H9 (cell line): ENCODE measurements at regions not wholly inside any gene's neighbourhood (a gene's known extent, or its start where the extent isn't known, plus 50 kb on each side); places are given as distances from the start of the nearest gene placed in this dataset.

Experiments used
- DNase-seq: peaks from one replicate; pipeline ENCODE4 v3.0.0-alpha.2; 2017
- H2AFZ ChIP-seq: one replicate; pipeline ENCODE4 v1.6.1; 2013; ENCODE audit warnings: mild to moderate bottlenecking, low read length, control low read depth, moderate library complexity
- H2AK5ac ChIP-seq: 2 replicates; pipeline ENCODE4 v1.6.1; 2013; ENCODE audit warnings: low read length, control low read depth, mixed read lengths; ENCODE audit not compliant: insufficient read length
- H2BK120ac ChIP-seq: one replicate; pipeline ENCODE4 v1.6.1; 2013; ENCODE audit warnings: low read depth, mild to moderate bottlenecking, low read length, control low read depth, inconsistent platforms; ENCODE audit not compliant: poor library complexity, severe bottlenecking
- H2BK12ac ChIP-seq: 2 replicates; pipeline ENCODE4 v1.6.1; 2013; ENCODE audit warnings: low read length, control low read depth, mixed read lengths, low read depth; ENCODE audit not compliant: insufficient read length
- H2BK15ac ChIP-seq: 2 replicates; pipeline ENCODE4 v1.6.1; 2013; ENCODE audit warnings: low read depth, low read length, control low read depth
- H2BK20ac ChIP-seq: one replicate; pipeline ENCODE4 v1.6.1; 2013; ENCODE audit warnings: low read depth, mild to moderate bottlenecking, low read length, control low read depth, inconsistent platforms; ENCODE audit not compliant: poor library complexity, severe bottlenecking
- H2BK5ac ChIP-seq: 2 replicates; pipeline ENCODE4 v1.6.1; 2013; ENCODE audit warnings: low read length, control low read depth, mixed read lengths; ENCODE audit not compliant: insufficient read length
- H3K14ac ChIP-seq: 2 replicates; pipeline ENCODE4 v1.6.1; 2013; ENCODE audit warnings: low read length, control low read depth; ENCODE audit not compliant: insufficient read depth
- H3K18ac ChIP-seq: 2 replicates; pipeline ENCODE4 v1.6.1; 2013; ENCODE audit warnings: low read depth, mild to moderate bottlenecking, mixed read lengths, low read length, control low read depth; ENCODE audit not compliant: insufficient read length
- H3K23ac ChIP-seq: 2 replicates; pipeline ENCODE4 v1.6.1; 2013; ENCODE audit warnings: low read length, control low read depth, mixed read lengths, low read depth; ENCODE audit not compliant: insufficient read length
- H3K23me2 ChIP-seq: 2 replicates; pipeline ENCODE4 v1.6.1; 2013; ENCODE audit warnings: low read depth, mild to moderate bottlenecking, mixed read lengths, low read length, control low read depth; ENCODE audit not compliant: insufficient read length, poor library complexity, severe bottlenecking
- H3K27ac ChIP-seq: 2 replicates; pipeline ENCODE4 v1.5.1; 2013; ENCODE audit warnings: low read length, control low read depth, mixed read lengths, low read depth; ENCODE audit not compliant: insufficient read length
- H3K27me3 ChIP-seq: 2 replicates; pipeline ENCODE4 v1.6.1; 2013; ENCODE audit warnings: low read length, control low read depth, inconsistent platforms; ENCODE audit not compliant: insufficient read depth
- H3K4ac ChIP-seq: 2 replicates; pipeline ENCODE4 v1.6.1; 2013; ENCODE audit warnings: low read depth, mild to moderate bottlenecking, control low read depth, inconsistent platforms, low read length, moderate library complexity
- H3K4me1 ChIP-seq: 2 replicates; pipeline ENCODE4 v1.6.1; 2013; ENCODE audit warnings: low read length, control low read depth, inconsistent platforms; ENCODE audit not compliant: insufficient read depth
- H3K4me2 ChIP-seq: 2 replicates; pipeline ENCODE4 v1.6.1; 2013; ENCODE audit warnings: low read length, control low read depth, mixed read lengths; ENCODE audit not compliant: insufficient read length, insufficient read depth
- H3K56ac ChIP-seq: 2 replicates; pipeline ENCODE4 v1.6.1; 2013; ENCODE audit warnings: low read depth, mild to moderate bottlenecking, mixed read lengths, low read length, control low read depth; ENCODE audit not compliant: insufficient read length
- H3K79me1 ChIP-seq: 2 replicates; pipeline ENCODE4 v1.6.1; 2013; ENCODE audit warnings: low read depth, mild to moderate bottlenecking, moderate library complexity, low read length, control low read depth, inconsistent platforms; ENCODE audit not compliant: insufficient read depth, poor library complexity, severe bottlenecking
- H3K79me2 ChIP-seq: 2 replicates; pipeline ENCODE4 v1.6.1; 2013; ENCODE audit warnings: low read length, control low read depth, inconsistent platforms; ENCODE audit not compliant: insufficient read depth
- H3K9ac ChIP-seq: 2 replicates; pipeline ENCODE4 v1.6.1; 2013; ENCODE audit warnings: low read length, control low read depth, mixed read lengths; ENCODE audit not compliant: insufficient read length; ENCODE audit errors: extremely low read depth
- H3K9me3 ChIP-seq: one replicate; pipeline ENCODE4 v1.6.1; 2013; ENCODE audit warnings: low read depth, low read length, inconsistent platforms; ENCODE audit not compliant: control insufficient read depth
- H3T11ph ChIP-seq: one replicate; pipeline ENCODE4 v1.6.1; 2013; ENCODE audit warnings: mild to moderate bottlenecking, low read length, control low read depth, inconsistent platforms
- H4K20me1 ChIP-seq: one replicate; pipeline ENCODE4 v1.6.1; 2013; ENCODE audit not compliant: control insufficient read depth, insufficient read length, insufficient read depth
- H4K5ac ChIP-seq: 2 replicates; pipeline ENCODE4 v1.6.1; 2013; ENCODE audit warnings: low read depth, mild to moderate bottlenecking, mixed read lengths, low read length, control low read depth; ENCODE audit not compliant: insufficient read length
- H4K8ac ChIP-seq: replicated peaks from 2 replicates; pipeline ENCODE4 v1.6.1; 2013; ENCODE audit warnings: low read length, control low read depth, mixed read lengths, low read depth; ENCODE audit not compliant: insufficient read length
- H4K91ac ChIP-seq: 2 replicates; pipeline ENCODE4 v1.6.1; 2013; ENCODE audit warnings: low read depth, mild to moderate bottlenecking, moderate library complexity, mixed read lengths, low read length, control low read depth; ENCODE audit not compliant: insufficient read length
- H3K27ac Mint-ChIP-seq, 3 experiments: 2 replicates in 2 of 3; 3 replicates in 1 of 3; pipeline ENCODE4 v1.8.0; 2020 to 2021; ENCODE audit warnings: mixed read lengths in 3 of 3, mild to moderate bottlenecking in 1 of 3, moderate library complexity in 1 of 3
- H3K27me3 Mint-ChIP-seq: 2 replicates; pipeline ENCODE4 v1.8.0; 2021; ENCODE audit warnings: low read depth, mild to moderate bottlenecking, moderate library complexity, mixed read lengths
- H3K36me3 Mint-ChIP-seq, 3 experiments: 2 replicates in 2 of 3; 3 replicates in 1 of 3; pipeline ENCODE4 v1.8.0; 2020 to 2021; ENCODE audit warnings: low read depth in 3 of 3, mixed read lengths in 3 of 3; ENCODE audit not compliant: insufficient read depth in 1 of 3
- H3K4me1 Mint-ChIP-seq, 2 experiments: 2 replicates each; pipeline ENCODE4 v1.8.0; 2020; ENCODE audit warnings: mixed read lengths in 2 of 2
- H3K4me3 Mint-ChIP-seq, 2 experiments: 2 replicates in 1 of 2; 3 replicates in 1 of 2; pipeline ENCODE4 v1.8.0; 2020 to 2021; ENCODE audit warnings: mild to moderate bottlenecking in 2 of 2, mixed read lengths in 2 of 2, moderate library complexity in 1 of 2
- H3K9me3 Mint-ChIP-seq, 2 experiments: 2 replicates in 1 of 2; 3 replicates in 1 of 2; pipeline ENCODE4 v1.8.0; 2020; ENCODE audit warnings: mild to moderate bottlenecking in 2 of 2, mixed read lengths in 2 of 2, moderate library complexity in 1 of 2
- CTCF ChIP-seq: fragments of 200-600 bp; sonication (generic); conservative IDR thresholded peaks from 3 replicates; pipeline ENCODE4 v1.8.0; 2021; ENCODE audit warnings: antibody characterized with exemption, mild to moderate bottlenecking
- WGBS: extraction: QIAGEN DNeasy Blood & Tissue Kit; methylation state at CpG from one replicate; pipeline ENCODE4 v1.1.7; 2013; ENCODE audit warnings: missing lambda C conversion rate, low lambda C conversion rate, mixed read lengths; ENCODE audit not compliant: insufficient read length; ENCODE audit errors: extremely low coverage; 5-methylcytosine and 5-hydroxymethylcytosine counted together

- H3K79me2 ChIP-seq: no peaks in the 10 kb centered on the region
- Mint-ChIP-seq H3K4me1 (no peaks in the 10 kb centered on the region; a peak in 1 of 4 replicates), H3K9me3 (no peaks in the 10 kb centered on the region), H3K27ac (no peak overlapping the region), H3K4me3 (no peak overlapping the region), H3K27me3 (no peaks in the 10 kb centered on the region), H3K36me3 (no peaks in the 10 kb centered on the region)
- WGBS: no CpG with 5 or more reads among the region's 1 CpG
- H3K4me2 ChIP-seq: no peak overlapping the region
- H2BK15ac ChIP-seq: no peak overlapping the region
- H3K27me3 ChIP-seq: no peaks in the 10 kb centered on the region
- no peak overlapping the region for H4K8ac ChIP-seq
- H3K23me2 ChIP-seq: no peaks in the 10 kb centered on the region
- no peak for TF ChIP-seq CTCF
- H3K27ac ChIP-seq: no peak overlapping the region
- H2AFZ ChIP-seq: no peak overlapping the region
- no peak overlapping the region for H2BK120ac ChIP-seq
- no peak overlapping the region for H3K18ac ChIP-seq
- H3K79me1 ChIP-seq: no peaks in the 10 kb centered on the region
- no peak overlapping the region for H3K9ac ChIP-seq
- no peaks in the 10 kb centered on the region for H3K9me3 ChIP-seq
- H4K91ac ChIP-seq: no peak overlapping the region
- no peaks in the 10 kb centered on the region for H4K20me1 ChIP-seq
- H2BK12ac ChIP-seq: no peak overlapping the region
- H3T11ph ChIP-seq: no peak overlapping the region
- H2AK5ac ChIP-seq: no peak overlapping the region
- no peak overlapping the region for H3K23ac ChIP-seq
- H3K4me1 ChIP-seq: no peaks in the 10 kb centered on the region
- H4K5ac ChIP-seq: no peak overlapping the region
- H2BK5ac ChIP-seq: no peak overlapping the region
- no peak for DNase-seq
- H3K56ac ChIP-seq: no peak overlapping the region
- no peak overlapping the region for H3K4ac ChIP-seq
- no peak overlapping the region for H2BK20ac ChIP-seq
- H3K14ac ChIP-seq: no peak overlapping the region
Observed at GRCh38 chr4:137927972-137928371, 314.2 kb downstream of the SLC7A11 start.
